HG03066 (cell line): ENCODE measurements at regions not wholly inside any gene's neighbourhood (a gene's known extent, or its start where the extent isn't known, plus 50 kb on each side); places are given as distances from the start of the nearest gene placed in this dataset.
"Not testable (repeated sequence)": the region's sequence is repeated elsewhere in the genome, so short reads cannot be mapped to it uniquely, and the experiment has no call there.

Source experiments
- ATAC-seq: cut with Tn5 transposase; IDR thresholded peaks from one replicate; pipeline ENCODE4 v1.9.1; 2021; ENCODE audit warnings: low read depth; ENCODE audit not compliant: unreplicated experiment

- ATAC-seq, result no peak
Observed at GRCh38 chr11:23429569-23429968, 569.3 kb upstream of the CCDC179 start.

- no peak for ATAC-seq
Observed at GRCh38 chr11:23453522-23453921, 593.2 kb upstream of the CCDC179 start.

DNA sequence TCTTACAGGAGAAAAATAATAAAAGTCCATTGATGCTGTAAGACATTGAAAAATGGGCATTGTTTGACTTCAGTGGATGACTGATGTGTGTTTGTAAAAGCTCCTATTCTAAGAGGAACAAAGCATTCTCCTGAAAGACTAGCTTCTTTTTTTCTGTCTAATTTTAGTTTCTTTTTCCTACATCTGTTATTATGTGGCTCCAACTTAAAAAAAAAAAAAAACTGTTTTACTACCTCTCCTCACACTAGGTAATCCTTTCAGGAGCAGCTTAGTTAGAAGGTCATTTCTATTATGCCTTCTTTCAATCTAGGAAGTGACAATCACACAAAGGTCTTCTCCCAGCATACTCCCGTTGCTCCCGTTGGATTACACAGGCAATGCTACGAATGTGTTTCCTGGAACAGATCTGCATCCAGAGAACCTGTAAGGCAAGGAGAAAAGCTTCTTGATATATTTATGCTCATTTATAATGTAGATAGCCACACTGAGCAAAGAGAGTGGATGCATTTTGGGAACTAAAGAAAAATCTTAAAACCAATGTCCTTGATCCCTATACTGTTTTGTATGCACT, 595.1 kb upstream of the CCDC179 start:
- no peak for ATAC-seq

- ATAC-seq, result no peak
Observed at GRCh38 chr11:23457641-23458040, 597.4 kb upstream of the CCDC179 start.

- no peak for ATAC-seq
Observed at GRCh38 chr11:23471878-23472277, 611.6 kb upstream of the CCDC179 start.

DNA sequence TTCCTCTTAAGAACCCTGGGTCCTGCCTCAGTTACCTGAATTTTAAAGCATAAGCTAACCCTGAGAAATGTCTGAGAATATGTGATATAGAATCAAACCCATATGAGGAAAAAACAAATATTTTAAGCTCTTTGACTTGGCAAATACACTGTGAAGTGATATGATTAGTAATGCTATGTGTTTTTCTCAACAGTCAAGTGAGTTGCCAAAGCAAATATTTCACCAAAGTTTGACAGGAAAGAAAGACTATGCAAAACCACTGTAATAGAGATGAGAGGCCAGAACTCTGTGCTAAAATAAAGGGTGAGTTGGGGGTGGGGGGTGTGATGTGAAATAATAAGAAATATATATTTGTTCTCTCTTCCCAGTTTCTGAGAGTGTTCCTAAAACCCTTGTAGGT, 613.5 kb upstream of the CCDC179 start:
- ATAC-seq, result no peak

DNA sequence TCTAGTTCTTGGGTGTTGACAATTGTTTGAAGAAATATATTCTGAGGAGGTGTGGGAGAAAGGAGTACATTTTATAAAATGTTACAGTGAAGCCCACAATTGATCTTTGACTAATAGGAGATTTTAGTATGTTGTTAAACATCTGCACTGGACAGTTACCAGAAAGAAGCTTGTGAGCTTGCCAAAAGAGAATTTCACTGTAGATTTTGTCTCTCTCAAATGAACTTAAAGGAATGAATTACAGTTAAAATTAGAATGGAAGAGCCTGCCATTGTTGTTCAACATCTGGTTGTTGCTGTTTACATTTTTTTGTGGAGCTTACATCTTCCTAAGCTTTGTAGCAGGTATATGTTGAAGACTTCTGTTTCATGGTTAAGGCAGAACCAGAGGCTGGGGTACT, 620.5 kb upstream of the CCDC179 start:
- no peak for ATAC-seq

DNA sequence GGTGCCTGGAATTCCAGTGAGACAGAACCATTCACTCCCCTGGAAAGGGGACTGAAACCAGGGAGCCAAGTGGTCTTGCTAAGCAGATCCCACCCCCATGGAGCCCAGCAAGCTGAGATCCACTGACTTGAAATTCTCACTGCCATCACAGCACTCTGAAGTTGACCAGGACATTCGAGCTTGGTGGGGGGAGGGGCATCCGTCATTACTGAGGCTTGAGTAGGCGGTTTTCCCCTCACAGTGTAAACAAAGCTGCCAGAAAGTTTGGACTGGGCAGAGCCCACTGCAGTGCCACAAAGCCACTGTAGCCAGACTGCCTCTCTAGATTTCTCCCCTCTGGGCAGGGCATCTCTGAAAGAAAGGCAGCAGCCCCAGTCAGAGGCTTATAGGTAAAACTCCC, 623.9 kb upstream of the CCDC179 start:
- ATAC-seq, result not testable (repeated sequence)

GRCh38 chr11:23484618-23485017, 624.3 kb upstream of the CCDC179 start:
- ATAC-seq, result not testable (repeated sequence)

- no peak for ATAC-seq
Observed at GRCh38 chr11:23490557-23491235, 630.4 kb upstream of the CCDC179 start.

DNA sequence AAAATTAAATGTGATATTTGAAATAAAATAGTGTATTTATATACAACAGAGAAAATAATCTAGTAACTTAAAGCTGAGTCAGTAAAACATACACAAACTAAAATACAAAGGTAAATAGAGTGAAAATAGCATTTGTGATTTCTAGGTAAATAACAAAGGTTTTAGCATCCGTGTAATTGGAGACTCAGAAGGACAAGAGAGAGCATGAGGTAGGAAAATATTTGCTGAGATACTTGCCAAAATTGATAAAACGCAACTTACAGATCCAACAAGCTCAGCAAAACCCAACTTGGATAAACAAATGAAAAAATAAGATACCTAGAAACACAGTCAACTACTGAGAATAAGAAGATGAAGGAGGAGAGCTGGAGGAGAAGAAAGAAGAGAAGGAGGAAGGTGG, 634.7 kb upstream of the CCDC179 start:
- no peak for ATAC-seq

GRCh38 chr11:23496340-23496739, 636.1 kb upstream of the CCDC179 start:
- no peak for ATAC-seq

- no peak for ATAC-seq
Observed at GRCh38 chr11:23497040-23497439, 636.8 kb upstream of the CCDC179 start.

DNA sequence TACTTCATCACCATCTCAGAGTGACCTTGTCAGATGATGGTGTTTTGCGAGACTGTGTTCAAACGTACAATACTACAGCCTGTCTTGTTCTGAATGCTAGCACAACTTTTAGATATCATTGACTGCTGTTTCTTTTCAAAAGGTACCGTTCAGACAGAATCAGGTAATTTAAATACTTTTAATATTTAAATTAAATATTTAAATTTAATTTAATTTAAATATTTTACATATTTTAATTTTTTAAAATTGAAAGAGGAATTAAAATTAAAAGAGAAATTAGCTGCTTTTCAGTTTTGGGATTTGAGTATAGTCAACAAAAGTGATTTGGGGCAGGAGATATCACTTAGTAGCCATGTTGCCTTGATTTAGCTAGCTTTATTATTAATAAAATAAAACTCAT, 642.1 kb upstream of the CCDC179 start:
- ATAC-seq, result no peak

DNA sequence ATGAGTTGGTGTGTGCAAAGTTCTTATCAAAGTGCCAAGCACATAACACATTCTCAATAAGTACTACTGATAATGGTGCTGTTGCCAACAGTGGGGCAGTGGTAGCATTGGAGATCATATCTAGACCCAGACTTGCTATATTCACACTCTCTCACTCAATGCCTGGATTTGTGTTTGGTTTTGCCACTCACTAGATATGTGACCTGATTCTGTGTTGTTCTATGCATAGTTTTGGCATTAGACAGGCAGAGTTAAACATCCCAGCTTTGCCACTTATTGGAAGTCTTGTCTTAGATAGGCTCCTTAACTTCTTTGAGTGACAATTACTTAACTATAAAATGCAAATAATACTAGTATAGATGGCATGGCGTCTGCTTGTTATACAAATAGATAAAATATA, 642.6 kb upstream of the CCDC179 start:
- ATAC-seq, result no peak

DNA sequence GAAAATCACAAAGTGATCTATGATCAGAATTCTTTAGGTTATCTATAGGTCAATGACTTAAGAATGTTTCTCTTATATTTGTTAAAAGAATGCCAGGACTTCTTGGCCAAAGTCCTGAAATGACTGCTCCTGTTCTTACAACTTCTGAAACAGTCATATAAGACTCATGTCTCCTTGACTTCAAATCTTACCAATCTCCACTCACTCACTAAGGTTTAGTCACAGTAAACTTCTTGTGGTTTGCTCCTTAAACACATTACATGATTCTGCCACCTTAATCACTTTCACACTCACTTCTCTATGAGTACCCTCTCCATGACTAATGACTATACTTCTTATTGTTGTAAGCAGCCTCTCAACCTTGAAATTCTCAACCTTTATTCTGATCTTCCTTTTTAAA, 648.7 kb upstream of the CCDC179 start:
- no peak for ATAC-seq

- no peak for ATAC-seq
Observed at GRCh38 chr11:23509821-23510220, 649.5 kb upstream of the CCDC179 start.

DNA sequence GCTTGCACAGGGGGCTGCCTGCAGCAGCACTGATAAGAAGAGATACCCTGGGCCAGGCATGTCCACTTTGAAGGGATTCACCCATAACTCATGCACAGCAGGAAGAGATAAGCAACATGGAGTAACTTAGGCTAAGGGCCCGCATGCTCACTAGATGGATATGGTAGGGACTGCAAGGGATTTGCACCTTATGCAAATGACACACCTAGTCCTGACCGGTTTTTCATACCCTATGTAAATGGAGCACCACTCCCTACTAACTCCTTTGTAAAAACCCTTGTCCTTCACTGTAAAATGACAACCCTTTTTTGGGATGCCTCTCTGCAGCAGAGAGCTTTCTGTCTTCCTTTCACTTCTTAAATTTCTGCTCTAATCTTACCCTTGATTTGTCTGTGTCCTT, 658.9 kb upstream of the CCDC179 start:
- no peak for ATAC-seq

DNA sequence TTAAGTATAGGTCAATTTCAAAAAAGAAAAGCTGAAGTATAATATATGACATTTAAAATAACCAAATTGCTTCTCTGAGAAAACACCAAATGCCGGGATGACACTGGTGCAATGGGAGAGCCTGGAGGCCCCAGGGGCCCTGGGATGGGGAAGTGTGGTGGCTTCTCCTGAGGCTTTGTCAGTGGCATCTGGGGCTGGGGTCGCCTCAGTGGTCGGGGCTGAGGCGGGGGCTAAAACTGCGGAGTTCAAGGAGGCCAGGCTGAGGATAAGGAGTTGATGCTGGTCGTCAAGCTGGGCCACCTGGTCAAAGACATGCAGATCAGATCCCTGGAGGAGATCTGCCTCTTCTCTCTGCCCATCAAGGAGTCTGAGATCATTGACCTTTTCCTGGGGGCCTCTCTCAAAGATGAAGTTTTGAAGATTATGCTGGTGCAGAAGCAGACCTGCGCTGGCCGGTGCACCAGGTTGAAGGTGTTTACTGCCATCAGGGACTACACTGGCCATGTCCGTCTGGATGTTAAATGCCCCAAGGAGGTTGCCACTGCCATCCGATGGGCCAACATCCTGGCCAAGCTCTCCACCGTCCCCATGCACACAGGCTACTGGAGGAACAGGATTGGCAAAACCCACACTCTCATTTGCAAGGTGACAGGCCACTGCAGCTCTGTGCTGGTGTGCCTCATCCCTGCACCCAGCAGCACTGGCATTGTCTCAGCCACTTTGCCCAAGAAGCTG, 660.1 kb upstream of the CCDC179 start:
- no peak for ATAC-seq

- no peak for ATAC-seq
Observed at GRCh38 chr11:23536907-23537306, 676.6 kb upstream of the CCDC179 start.

GRCh38 chr11:23539556-23539955, 679.3 kb upstream of the CCDC179 start:
- ATAC-seq, result no peak

DNA sequence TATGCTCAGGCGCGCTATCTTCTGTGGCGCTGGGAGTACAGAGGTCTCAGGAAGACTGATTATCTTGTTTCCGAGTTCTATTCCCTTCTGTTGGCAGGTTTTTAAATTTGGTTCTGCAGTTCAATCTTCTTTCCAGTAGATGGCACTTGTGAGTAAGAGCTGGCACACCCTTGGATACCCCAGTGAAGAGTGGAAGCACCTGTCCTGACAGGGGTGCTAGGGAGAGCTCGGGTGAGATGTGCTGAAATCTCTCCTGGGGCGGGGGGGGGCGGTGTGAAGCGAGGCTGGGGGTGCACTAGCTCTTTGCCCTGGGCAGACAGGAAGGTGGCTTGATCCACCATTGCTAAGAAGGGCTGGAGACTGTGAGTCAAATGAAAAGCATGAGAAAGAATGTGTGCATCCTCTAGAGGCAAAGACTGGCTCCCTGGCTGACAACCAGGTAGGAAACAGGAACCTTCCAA, 679.9 kb upstream of the CCDC179 start:
- peak; percentile 87 for ATAC-seq
